Mucosa of gallbladder (tissue), 1 donor: ENCODE measurements at regions not wholly inside any gene's neighbourhood (a gene's known extent, or its start where the extent isn't known, plus 50 kb on each side); places are given as distances from the start of the nearest gene placed in this dataset.

Experiments
- DNase-seq: peaks from one replicate; pipeline ENCODE4 v3.0.0-alpha.2; 2020; ENCODE audit warnings: low spot score
- donor health status: DM: no; HTN: no; CAD: no.

DNA sequence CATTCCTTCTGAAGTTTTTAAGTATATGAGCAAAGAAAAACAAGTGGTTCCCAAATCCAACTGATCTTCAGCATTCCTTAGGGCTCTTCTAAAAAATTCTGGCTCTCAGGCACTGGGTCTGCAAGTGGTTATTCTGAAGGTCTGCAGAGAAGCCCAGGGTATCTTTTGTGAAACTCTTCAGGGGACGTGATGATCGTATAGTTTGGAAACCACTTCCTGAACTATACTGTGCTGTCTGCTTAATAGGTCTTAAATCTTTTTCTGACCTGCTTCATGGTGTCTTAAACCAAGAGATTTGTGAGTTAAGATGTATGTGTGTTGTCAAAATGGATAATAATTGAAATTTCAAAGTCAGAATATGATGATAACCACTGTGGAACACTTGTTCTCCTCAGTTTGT is 115.5 kb downstream of the LHX9 start:
- DNase-seq: no peak

- DNase-seq: no peak
Observed at GRCh38 chr1:198040880-198041279, 115.9 kb upstream of the NEK7 start.

- DNase-seq: no peak
Observed at GRCh38 chr1:198042168-198042567, 114.6 kb upstream of the NEK7 start.

DNA sequence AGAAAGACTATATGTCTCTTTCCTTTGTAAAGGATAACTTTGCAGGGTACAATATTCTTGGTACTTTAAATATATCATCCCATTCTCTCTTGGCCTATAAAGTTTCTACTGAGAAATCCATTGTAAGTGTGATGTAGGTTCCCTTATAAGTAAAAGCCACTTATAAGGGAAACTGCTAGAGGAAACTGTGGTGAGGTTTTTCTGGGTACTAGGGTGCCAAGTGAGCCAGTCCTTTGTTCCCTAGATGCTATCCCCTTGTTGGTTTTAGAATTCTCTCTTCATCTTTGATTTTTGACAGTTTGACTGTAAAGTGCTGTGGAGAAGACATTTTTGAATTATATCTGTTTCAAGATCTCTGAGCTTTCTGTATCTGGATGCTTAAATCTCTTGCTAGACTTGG is 108.9 kb upstream of the NEK7 start:
- no peak for DNase-seq

DNA sequence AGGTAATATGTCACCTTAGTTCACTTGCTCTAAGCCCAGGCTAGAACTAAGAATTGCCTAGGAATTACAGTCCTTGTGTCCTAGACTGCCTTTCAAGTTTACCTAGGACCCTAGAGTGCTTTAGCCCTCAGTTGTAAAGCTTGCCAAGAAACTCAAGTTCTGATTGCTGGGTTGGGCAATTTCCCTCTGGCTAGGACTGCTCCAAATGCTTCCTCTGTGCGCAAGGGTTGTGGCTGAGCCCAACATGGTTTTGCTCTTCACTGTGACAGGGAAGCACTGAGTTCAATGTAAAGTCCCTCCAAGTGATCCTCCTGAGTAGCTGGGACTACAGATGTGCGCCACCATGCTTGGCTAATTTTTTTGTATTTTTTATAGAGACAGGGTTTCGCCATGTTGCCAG is 102.3 kb upstream of the NEK7 start:
- no peak for DNase-seq

DNA sequence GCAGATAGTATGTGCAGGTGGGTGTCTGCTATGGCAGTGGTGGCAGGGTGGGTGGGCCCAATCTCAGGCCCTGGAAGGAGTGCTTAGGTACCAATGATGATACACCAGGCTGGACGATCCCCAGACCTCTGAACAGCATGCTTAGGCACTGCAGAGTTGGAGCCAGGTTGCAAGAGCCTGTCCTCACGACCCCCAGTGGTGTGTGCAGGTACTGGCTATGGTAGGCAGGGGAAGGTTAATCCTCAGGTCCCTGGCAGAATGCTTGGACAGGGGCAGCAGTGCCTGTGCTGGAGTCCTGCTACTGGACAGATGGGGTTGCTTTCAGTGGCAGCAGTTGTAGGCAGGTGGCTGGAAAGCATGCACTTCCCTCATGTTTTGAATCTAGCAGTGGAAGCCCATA is 100.5 kb upstream of the NEK7 start:
- no peak for DNase-seq

DNA sequence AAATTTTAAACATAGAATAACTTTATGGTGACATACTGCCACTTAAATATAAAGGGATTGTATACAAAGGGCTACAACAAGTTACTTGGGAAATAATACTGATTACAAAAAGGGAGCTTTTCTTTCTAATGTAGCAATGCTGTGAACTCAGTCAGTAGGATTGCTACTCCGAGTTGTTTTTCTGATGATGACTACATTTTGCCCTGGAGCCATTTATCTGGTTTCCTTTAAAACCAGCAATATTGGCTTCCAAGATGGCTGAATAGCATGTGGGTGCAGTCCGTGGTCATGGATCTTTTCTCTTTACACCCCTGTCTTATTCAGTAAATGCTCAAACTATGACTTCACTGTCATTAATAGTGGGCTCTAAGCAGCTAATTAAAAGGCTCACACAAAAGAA is 92.6 kb upstream of the NEK7 start:
- no peak for DNase-seq

DNA sequence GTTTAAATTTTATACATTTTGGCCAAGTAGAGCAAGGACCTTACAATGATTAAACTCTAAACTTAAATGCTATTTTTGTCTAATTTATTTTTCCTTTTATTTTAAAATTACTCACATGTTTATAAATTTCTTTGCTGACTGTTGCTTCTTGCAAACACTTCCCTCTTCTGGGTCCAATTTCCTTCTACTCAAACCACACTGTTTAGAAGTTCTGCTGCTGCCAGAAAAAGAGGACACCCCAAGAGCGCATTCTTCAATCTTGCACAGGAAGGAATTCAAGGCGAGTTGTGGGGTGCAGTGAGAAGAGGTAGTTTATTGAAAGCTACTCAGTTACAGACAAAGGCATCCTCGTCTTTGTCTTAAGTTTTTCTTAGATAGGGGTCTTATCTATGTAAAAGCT is 88.5 kb upstream of the NEK7 start:
- no peak for DNase-seq

DNA sequence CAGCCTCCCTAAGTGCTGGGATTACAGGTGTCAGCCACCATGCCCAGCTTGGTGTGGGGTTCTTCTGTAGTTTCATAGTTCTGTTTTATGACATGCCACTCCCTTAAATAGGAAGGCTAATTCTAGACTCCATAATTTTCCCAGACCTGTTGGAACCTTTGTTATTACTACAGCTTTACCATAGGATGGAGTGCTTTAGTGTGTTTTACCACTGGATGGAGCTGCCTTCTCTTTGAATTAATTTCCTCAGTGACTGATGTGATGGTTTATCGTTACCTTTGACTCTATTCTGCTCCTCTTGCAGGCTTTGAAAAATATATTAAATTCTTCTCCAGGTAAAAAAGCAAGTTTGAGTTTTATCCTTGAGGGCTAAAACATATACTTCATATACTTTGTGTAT is 84.6 kb upstream of the NEK7 start:
- no peak for DNase-seq

- DNase-seq: no peak
Observed at GRCh38 chr1:198075296-198075695, 81.5 kb upstream of the NEK7 start.

- DNase-seq: peak; percentile 51
Observed at GRCh38 chr1:198079432-198079951, 77.3 kb upstream of the NEK7 start.

DNA sequence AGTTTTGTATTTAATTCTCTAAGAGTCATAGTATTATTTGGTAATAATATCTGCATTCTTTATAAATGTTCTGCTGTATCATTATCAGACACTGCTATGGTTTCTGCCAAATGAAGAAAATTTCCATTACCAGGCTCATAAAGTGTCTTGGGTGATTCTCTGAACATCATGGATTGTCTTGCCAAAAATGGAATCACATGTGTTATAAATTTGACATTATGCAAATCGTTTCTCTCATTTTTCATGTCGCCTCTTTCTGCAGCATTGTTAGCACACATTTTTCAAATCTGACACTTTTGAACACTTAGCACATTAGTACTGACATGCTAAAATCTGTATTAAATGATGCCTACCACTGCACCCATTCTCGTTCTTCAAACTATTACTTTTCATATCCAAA is 74.2 kb upstream of the NEK7 start:
- no peak for DNase-seq

DNA sequence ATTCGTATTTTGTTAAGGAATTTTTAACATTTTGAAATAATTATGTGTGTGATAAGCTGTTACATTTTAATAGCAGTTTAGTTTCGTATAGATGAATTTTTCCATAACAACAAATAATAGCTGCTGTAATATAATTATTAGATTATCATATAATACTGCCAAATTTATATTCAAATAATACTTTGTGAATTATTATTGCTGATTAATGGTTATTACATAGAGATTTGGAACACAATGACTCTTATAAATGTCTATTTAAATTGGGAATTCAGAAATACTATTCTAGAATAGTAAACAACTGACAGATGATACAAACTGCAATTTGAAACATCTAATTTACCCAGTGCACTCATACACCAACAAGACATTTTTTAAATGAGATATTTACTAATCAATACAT is 73.2 kb upstream of the NEK7 start:
- no peak for DNase-seq

DNA sequence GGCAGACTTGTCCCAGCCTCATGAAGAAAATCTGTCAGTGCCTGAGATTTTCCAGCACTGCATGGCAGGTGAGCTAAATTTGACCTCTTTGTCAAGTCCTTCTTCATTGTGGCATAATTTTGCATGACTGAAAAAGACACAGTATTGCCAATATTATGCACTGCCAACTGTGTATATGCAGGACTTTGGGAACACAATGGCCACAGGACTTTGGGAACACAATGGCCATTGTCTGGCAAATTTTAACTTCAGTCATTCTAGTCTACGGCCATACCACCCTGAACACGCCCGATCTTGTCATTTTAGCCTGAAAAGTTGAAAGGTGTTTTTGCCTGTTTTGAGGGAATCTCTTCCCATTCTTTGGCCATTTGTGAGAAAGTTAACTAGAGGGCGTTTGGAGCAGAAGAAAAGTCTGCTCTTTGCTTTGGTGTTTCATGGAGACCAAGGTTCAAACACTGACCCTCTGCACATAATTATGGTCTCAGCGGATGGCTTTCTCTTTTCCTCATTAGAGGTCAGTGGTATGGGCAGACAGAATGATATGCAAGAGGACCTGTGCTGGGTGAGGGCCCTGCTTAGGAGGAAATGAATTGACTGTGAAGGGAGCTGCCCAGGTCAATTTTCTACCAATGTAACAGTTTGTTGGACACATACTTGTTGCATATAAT is 72.4 kb upstream of the NEK7 start:
- no peak for DNase-seq

DNA sequence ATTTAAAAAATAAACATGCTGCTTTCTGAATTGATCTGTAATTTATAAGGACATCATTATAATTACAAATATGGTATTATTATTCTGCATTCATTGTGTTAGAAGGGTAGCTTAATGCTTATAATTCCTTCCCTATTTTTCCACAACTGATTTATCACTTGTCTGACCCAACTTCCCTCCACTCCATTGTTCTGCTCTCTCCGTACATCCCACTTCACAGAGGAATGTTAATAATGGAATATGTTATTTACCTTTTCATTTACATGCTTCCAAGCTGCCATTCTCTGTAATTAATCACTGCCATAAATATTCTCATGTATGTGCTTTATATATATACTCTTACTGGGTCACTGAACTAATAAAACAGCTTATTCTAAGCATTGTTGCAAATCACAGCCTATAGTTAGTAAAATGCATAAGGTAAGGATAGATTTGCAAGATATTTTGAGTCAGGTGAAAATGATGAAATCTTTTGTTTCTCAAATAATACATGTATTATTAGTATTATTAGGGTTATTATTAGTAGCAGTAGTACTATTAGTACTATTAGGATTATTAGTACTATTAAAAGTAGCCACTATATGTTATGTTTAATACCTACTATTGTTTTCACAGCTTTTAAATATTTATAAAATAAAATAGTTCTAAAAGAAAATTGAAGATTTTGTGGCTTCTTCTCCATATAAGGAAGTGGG is 70.6 kb upstream of the NEK7 start:
- DNase-seq: no peak

- DNase-seq: no peak
Observed at GRCh38 chr1:198087831-198088230, 69.0 kb upstream of the NEK7 start.

DNA sequence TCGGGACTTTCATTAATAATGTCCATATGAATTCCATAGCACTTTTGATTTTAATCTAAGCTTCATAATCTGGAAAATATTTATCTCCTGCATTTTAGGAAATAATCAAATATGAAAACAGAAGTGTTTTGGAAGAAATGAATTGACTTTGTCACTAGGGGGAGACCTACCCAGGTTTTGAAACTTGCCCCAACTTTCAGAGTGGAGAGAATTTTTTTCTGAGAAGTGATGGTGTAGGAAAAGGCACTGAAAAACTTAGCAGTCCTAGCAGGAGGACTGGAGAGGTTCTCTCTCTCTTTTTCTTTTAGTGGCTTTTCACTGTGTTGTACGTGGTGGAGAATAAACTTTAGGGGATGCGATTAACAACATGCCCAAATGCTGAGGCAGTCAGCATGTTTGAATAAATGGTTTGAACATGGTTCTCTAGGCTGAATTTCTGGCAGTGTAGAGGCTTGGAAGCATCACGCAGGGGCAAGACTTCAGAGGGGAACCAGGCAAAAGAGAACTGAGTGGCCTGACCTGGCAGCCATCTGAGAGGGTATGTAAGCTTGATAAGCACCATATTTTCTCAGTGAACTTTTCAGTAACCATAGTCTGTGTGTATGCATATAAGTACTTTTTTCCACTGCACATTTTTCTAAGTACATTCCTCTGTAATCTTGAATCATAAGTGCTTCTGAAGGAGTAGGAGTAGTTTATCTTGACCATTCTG is 68.3 kb upstream of the NEK7 start:
- no peak for DNase-seq

- DNase-seq: no peak
Observed at GRCh38 chr1:198096390-198096789, 60.4 kb upstream of the NEK7 start.

DNA sequence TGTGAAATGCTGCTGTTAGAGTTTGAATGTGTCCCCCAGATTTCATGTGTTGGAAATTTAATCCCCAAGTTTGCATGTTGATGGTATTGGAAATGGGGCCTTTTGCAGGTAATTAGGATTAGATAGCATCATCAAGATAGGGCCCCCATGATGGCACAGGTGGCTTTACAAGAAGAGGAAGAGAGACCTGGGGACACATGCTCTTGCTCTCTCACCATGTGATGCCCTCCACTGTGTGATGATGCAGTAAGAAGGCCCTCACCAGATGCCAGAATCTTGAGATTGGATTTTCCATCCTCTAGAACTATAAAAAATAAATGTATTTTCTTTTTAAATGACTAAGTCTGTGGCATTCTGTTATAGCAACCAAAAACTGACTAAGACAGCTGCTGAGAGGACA is 57.0 kb upstream of the NEK7 start:
- DNase-seq: no peak

- DNase-seq: no peak
Observed at GRCh38 chr1:198101716-198102453, 54.9 kb upstream of the NEK7 start.

GRCh38 chr1:198102454-198102827 is 54.4 kb upstream of the NEK7 start:
- DNase-seq: no peak

DNA sequence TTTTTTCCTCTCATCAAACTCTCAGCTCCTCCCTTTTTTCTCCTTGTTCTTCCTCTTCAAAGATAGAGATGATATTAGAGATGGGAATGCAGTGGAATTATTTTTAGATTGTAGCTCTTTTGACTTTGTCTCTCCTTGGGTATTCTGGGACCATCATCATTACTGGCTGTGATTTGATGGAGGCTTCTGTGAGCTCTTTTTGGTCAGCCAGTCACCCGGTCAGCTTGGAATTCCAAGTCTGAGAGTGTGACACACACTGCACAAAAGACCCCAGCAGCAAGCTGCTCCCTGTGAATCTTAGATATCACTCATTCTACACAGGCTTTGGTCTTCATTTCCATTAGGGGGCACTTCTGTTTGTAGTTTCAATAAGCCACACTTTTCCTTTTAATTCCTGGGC is 51.6 kb upstream of the NEK7 start:
- no peak for DNase-seq
